ENCODE measurements at regions not wholly inside any gene's neighbourhood (a gene's known extent, or its start where the extent isn't known, plus 50 kb on each side); places are given as distances from the start of the nearest gene placed in this dataset.

DNA sequence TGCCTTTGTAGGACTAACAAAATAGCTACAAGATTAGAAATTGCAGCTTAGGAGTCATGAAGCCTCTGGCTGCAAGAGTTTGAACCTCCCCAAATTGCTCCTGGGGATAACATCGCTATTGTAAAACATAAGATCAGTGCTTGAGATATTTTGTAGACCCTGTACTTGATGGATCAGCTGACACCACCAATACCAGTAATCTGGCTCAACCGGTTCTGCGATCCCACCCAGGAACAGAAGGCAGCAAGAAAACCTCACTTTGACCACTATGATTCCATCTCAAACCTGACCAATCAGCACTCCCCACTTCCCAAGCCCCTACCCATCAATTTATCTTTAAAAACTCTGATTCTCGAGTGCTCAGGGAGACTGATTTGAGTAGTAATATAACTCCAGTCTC, 206.9 kb upstream of the ADRA1D start:
- Mint-ChIP-seq H3K9me3 (no peaks in the 10 kb centered on the region), H3K27ac (no peak overlapping the region), H3K4me3 (no peak overlapping the region), H3K27me3 (peaks cover 19% of the 10 kb centered on the region), H3K36me3 (ENCODE audit: low read depth) (no peaks in the 10 kb centered on the region), H3K4me1 (no peaks in the 10 kb centered on the region)
- ChIA-PET POLR2A (no interaction called here), CTCF (no interaction called here)
- DNase-seq: no peak

DNA sequence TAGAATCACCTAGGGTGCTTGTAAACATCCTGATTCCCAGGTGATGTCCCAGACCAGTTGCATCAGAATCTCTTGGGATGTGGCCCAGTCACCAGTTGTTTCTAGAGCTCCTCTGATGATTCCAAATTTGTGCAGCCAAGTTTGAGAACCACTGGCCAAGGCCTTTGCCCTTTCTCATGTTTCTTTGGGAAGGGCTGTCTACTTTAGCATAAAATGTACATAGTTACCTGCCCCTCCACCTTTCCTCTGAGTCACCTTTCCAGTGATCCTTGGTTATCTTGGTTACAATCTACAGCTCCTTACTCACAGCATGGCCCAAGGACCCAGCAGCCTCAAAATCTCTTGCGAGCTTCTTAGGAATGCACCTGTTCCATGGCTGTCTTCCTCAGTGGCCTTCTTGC, 206.2 kb upstream of the ADRA1D start:
- no peak for DNase-seq
- Mint-ChIP-seq H3K4me3 (no peak overlapping the region), H3K27ac (no peak overlapping the region), H3K9me3 (no peaks in the 10 kb centered on the region), H3K27me3 (peaks cover 19% of the 10 kb centered on the region), H3K4me1 (no peaks in the 10 kb centered on the region), H3K36me3 (ENCODE audit: low read depth) (no peaks in the 10 kb centered on the region)
- ChIA-PET CTCF (no interaction called here), POLR2A (no interaction called here)

DNA sequence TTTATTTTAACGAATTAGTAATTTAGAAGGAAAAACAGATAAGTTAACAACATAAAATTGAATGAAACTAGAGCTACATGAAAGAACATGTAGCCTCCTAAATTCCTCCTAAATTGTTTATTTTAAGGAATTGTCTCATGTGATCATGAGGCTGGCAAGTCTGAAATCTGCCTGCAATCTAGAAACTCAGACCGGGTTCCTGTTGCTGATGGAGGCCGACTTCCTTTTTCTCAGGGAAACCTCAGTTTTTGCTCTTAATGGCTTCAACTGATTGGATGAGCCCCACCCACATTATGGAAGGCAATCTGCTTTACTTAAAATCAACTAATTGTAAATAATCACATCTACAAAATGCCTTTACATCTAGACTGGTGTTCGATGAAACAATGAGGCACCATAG, 205.0 kb upstream of the ADRA1D start:
- Mint-ChIP-seq H3K36me3 (ENCODE audit: low read depth) (no peaks in the 10 kb centered on the region), H3K27me3 (peaks cover 16% of the 10 kb centered on the region), H3K4me1 (no peaks in the 10 kb centered on the region), H3K27ac (no peak overlapping the region), H3K9me3 (no peaks in the 10 kb centered on the region), H3K4me3 (no peak overlapping the region)
- CTCF ChIA-PET: no interaction called here
- POLR2A ChIA-PET: no interaction called here
- no peak for DNase-seq

DNA sequence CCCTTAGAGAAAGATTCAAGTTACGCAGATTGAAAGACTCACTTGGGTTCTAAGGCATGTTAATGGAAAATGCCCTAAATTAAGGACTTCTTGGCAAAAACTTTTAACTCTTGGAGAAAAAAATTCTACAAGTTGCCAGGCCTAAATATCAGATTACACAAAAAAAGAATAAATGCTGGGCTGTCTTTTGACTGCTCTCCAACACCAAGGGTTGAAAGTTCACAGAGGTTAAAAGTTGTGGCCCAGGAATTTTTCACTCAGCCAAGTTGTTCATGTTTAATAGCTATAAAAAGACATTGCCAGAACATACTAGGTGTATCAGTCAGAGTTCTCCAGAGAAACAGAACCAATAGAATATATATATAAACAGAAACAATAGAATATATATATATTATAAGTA, 204.3 kb upstream of the ADRA1D start:
- Mint-ChIP-seq H3K9me3 (no peaks in the 10 kb centered on the region), H3K27ac (no peak overlapping the region), H3K27me3 (peaks cover 13% of the 10 kb centered on the region), H3K4me1 (no peaks in the 10 kb centered on the region), H3K4me3 (no peak overlapping the region), H3K36me3 (ENCODE audit: low read depth) (no peaks in the 10 kb centered on the region)
- POLR2A ChIA-PET: no interaction called here
- CTCF ChIA-PET: no interaction called here
- DNase-seq: no peak

DNA sequence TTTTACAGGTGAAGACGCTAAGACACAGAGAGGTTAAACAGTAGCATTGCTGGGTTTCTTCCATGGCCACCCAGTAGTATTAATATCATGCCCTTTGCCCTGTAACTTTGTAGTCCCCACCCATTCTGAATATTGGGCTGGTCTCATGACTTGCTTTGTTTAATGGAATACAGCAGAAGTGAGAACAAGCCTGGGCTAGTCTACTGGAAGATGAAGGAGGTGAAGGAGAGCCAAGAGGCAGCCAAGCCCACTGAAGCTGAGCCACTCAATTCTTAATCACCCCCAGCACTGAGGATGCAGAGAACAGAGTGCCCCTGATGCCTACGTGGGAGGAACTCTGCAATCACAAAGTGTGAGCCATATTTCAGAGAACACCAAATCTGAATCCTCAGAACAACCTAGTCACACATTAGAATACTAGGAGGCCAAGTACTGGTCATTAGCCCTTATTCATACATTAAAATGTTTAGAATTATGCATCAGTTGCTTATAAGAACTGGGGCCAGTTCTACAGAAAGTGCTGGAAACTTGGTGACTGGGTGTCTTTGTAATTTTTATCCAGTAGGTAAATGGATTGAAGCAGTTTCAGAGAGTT, 202.5 kb upstream of the ADRA1D start:
- ChIA-PET POLR2A (no interaction called here), CTCF (no interaction called here)
- no peak for DNase-seq
- Mint-ChIP-seq H3K9me3 (no peaks in the 10 kb centered on the region), H3K4me3 (no peak overlapping the region), H3K27ac (no peak overlapping the region), H3K36me3 (ENCODE audit: low read depth) (no peaks in the 10 kb centered on the region), H3K27me3 (peaks cover 12% of the 10 kb centered on the region), H3K4me1 (no peaks in the 10 kb centered on the region)

DNA sequence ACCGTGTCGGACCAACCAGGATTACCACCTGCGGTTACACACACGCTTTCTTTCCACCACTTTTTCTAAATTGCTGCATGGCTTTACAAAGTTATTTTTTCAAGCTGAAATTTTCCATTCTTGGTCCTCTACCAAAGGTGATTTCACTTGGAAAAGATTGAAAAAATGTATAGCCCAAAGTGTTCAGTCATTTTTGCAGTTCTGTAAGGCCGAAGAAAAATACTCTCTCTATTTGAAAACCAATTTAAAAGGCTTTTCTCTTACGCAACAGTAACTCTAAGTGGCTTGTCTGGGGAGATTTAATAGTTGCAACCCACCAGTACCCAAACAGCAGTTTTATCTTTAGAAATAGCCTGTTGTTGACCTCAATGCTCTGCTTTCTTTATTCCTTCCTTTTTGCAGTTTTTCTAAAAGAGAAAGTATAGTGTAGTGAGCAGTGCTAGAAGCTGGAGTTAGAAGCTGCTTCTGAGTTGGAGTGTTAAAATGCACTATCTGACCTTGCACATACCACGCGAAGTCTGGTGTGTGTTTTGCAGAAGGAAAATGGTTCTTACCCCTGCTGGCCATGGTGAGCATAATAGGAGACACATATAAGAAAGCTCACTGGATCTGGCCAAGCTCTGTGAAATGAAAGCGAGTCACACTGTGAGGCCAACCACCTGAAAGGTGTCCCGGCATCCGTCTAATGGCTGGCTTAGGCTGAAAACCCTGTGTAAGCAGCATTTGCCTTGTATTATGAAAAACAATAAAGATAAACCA, 201.0 kb upstream of the ADRA1D start:
- ChIA-PET POLR2A (no interaction called here), CTCF (no interaction called here)
- H3K36me3 Mint-ChIP-seq (ENCODE audit: low read depth): no peaks in the 10 kb centered on the region
- H3K4me3 Mint-ChIP-seq: no peak overlapping the region
- H3K4me1 Mint-ChIP-seq: no peaks in the 10 kb centered on the region
- H3K9me3 Mint-ChIP-seq: no peaks in the 10 kb centered on the region
- no peak overlapping the region for H3K27ac Mint-ChIP-seq
- H3K27me3 Mint-ChIP-seq: peaks cover 13% of the 10 kb centered on the region
- DNase-seq: no peak

DNA sequence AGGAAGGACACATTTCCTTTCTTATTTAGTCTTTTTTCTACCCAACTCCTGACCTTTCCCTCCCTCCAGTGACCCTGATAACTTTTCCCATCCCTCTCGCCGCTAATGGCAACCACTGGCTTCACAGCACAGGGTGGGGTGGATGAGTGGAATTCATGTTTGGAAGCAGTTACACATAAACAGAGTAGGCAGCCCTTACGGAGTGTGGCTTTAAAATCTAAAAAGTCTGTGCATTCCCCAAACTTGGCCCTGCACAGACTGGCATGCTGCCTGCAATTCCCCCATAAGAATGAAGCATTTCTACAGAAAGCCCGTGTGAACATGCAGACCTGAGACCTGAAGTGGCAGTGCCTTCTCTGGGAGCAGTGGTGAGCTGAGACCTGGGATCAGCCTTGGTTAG, 196.7 kb upstream of the ADRA1D start:
- Mint-ChIP-seq H3K36me3 (ENCODE audit: low read depth) (no peaks in the 10 kb centered on the region), H3K4me3 (no peak overlapping the region), H3K27ac (no peak overlapping the region), H3K9me3 (no peaks in the 10 kb centered on the region), H3K4me1 (no peaks in the 10 kb centered on the region), H3K27me3 (peaks cover 20% of the 10 kb centered on the region)
- CTCF ChIA-PET: no interaction called here
- POLR2A ChIA-PET: no interaction called here
- no peak for DNase-seq

DNA sequence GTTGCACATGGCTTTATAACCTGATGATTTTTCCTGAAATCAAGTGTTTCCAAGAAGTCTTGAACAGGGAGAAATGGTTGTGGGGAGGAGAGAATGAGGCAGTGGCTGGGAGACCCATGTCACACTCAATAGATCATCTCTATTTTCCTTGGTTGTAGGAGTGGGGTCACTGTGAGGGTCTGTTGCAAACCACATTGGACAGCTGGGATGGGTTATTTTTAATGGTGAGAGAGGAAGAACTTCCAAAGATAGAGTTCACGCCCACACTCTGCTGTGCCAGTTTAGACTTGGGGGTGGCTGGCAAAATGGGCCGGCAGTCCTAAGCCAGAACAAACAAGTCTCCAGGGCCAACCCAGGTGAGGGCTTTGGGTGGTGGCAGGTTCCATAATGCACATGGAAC, 196.2 kb upstream of the ADRA1D start:
- ChIA-PET CTCF (no interaction called here), POLR2A (no interaction called here)
- H3K36me3 Mint-ChIP-seq (ENCODE audit: low read depth): no peaks in the 10 kb centered on the region
- peaks cover 20% of the 10 kb centered on the region for H3K27me3 Mint-ChIP-seq
- H3K27ac Mint-ChIP-seq: no peak overlapping the region
- no peak for DNase-seq
- H3K4me3 Mint-ChIP-seq: no peak overlapping the region
- H3K9me3 Mint-ChIP-seq: no peaks in the 10 kb centered on the region
- H3K4me1 Mint-ChIP-seq: no peaks in the 10 kb centered on the region

DNA sequence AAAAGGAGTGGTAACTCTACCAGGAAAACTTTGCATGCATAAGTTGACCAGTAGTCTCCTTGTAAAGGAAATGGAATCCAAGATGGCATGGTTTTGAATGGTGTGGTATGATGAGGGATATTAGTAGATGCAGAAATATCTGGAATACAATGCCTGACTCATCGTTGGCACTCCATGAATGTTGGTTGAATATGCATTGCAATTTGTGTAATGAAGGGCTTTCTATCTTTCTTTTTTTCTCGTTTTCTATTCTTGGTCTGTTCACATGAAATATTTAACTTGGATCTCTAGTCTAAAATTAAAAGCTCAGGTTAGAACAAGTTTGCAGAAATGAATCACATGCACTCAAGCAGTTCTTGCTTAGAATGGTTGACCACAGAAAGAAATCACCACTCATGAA, 195.3 kb upstream of the ADRA1D start:
- H3K27me3 Mint-ChIP-seq: peaks cover 20% of the 10 kb centered on the region
- ChIA-PET CTCF (no interaction called here), POLR2A (no interaction called here)
- H3K4me1 Mint-ChIP-seq: no peaks in the 10 kb centered on the region
- no peaks in the 10 kb centered on the region for H3K36me3 Mint-ChIP-seq (ENCODE audit: low read depth)
- H3K4me3 Mint-ChIP-seq: no peak overlapping the region
- no peak for DNase-seq
- H3K27ac Mint-ChIP-seq: no peak overlapping the region
- H3K9me3 Mint-ChIP-seq: no peaks in the 10 kb centered on the region

DNA sequence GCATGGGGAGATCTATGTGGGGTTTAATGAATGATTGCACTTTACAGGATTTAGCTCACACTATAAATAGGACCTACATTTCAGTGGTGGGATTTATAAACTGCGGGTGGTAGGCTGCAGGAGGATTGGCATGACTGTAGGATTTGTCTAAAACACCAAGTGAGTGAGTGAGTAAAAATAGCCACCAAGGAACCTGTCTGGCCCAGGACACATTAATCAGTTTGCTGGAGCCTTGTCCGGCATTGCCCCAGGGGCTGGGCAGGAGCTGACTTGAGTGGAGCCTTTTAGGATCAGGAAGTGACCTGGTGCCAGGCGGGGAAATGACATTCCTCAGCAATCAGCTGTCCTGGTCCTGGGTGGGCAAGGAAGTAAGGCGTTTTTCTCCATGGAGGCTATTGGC, 193.9 kb upstream of the ADRA1D start:
- Mint-ChIP-seq H3K27ac (no peak overlapping the region), H3K36me3 (ENCODE audit: low read depth) (no peaks in the 10 kb centered on the region), H3K4me1 (no peaks in the 10 kb centered on the region), H3K4me3 (no peak overlapping the region), H3K9me3 (no peaks in the 10 kb centered on the region), H3K27me3 (peaks cover 18% of the 10 kb centered on the region)
- CTCF ChIA-PET: no interaction called here
- no peak for DNase-seq
- POLR2A ChIA-PET: no interaction called here

DNA sequence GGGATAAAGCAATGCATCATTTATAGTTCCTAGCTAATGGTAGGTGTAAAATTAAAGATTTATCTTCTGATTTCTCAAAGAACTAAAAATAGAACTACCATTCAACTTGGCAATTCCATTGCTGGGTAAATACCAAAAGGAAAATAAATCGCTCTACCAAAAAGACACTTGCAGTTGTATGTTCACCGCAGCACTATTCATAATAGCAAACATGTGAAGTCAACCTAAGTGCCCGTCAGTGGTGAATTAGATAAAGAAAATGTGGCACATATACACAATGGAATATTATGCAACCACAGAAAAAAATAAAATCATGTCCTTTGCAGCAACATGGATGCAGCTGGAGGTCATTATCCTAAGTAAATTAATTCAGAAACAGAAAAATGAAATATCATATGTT, 192.8 kb upstream of the ADRA1D start:
- H3K27ac Mint-ChIP-seq: no peak overlapping the region
- ChIA-PET POLR2A (no interaction called here), CTCF (no interaction called here)
- DNase-seq: no peak
- H3K36me3 Mint-ChIP-seq (ENCODE audit: low read depth): no peaks in the 10 kb centered on the region
- peaks cover 18% of the 10 kb centered on the region for H3K27me3 Mint-ChIP-seq
- H3K4me1 Mint-ChIP-seq: no peaks in the 10 kb centered on the region
- H3K9me3 Mint-ChIP-seq: no peaks in the 10 kb centered on the region
- H3K4me3 Mint-ChIP-seq: no peak overlapping the region

DNA sequence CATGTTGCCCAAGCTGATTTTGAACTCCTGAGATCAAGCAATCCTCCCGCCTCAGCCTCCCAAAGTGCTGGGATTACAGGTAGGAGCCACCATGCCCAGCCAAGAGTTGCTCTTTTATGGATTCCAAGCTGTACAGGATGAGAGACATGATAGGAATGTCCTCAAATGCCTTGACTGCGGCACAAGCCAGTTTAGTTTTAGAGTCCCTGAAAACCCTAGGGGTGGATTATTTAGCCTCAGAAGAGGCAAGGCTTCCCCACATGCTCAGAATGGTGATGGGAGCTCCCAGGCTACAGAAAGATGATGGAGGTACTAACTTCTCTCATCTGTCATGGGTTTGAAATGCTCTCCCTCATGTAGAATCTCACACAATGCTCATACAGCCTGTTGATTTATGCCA, 192.1 kb upstream of the ADRA1D start:
- H3K4me3 Mint-ChIP-seq: no peak overlapping the region
- ChIA-PET CTCF (no interaction called here), POLR2A (no interaction called here)
- no peaks in the 10 kb centered on the region for H3K36me3 Mint-ChIP-seq (ENCODE audit: low read depth)
- no peaks in the 10 kb centered on the region for H3K4me1 Mint-ChIP-seq
- no peaks in the 10 kb centered on the region for H3K9me3 Mint-ChIP-seq
- peaks cover 15% of the 10 kb centered on the region for H3K27me3 Mint-ChIP-seq
- H3K27ac Mint-ChIP-seq: no peak overlapping the region
- DNase-seq: no peak

DNA sequence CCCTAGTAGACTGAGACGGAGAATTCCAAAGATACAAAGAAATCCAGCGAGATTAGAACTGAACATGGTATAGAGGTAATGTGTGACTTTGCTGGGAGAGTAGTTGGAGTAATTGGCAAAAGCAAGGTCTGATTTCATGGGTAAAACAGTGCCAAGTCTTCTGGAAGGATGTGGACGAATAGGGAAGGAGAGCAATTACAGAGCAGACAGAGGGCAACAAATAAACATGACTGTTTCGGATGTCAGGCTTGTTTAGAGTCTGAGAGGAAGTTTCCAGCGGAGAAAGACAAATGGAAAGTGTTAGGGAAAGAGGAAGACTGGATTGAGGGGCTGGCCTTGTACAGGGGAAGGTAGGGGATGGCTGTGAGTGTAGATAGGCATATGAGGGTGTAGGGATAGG, 190.4 kb upstream of the ADRA1D start:
- no peaks in the 10 kb centered on the region for H3K4me1 Mint-ChIP-seq
- no peak overlapping the region for H3K4me3 Mint-ChIP-seq
- H3K27ac Mint-ChIP-seq: no peak overlapping the region
- H3K9me3 Mint-ChIP-seq: no peaks in the 10 kb centered on the region
- POLR2A ChIA-PET: no interaction called here
- DNase-seq: no peak
- peaks cover 10% of the 10 kb centered on the region for H3K27me3 Mint-ChIP-seq
- no peaks in the 10 kb centered on the region for H3K36me3 Mint-ChIP-seq (ENCODE audit: low read depth)
- CTCF ChIA-PET: no interaction called here

DNA sequence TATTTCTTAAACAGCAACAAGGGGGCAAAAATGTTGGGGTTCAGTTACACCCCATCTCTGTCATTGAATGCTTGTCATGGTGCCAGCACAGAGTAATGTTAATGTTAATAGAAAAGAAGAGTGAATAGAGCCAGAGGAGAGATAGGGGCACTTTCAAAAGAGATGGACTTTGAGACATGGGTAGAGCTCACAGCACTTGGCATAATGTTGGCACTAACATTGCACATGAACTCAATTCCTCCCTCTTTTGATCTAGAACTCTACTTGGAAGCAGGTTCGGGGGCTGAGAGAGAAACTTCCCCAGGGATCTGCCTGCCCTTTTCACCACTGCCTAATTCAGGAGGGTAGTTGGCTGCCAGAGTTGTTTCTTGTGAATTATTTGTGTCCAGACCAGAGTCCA, 188.0 kb upstream of the ADRA1D start:
- POLR2A ChIA-PET: no interaction called here
- Mint-ChIP-seq H3K27ac (no peak overlapping the region), H3K4me1 (no peaks in the 10 kb centered on the region), H3K27me3 (peaks cover 12% of the 10 kb centered on the region), H3K4me3 (no peak overlapping the region), H3K9me3 (no peaks in the 10 kb centered on the region), H3K36me3 (ENCODE audit: low read depth) (no peaks in the 10 kb centered on the region)
- CTCF ChIA-PET: no interaction called here
- no peak for DNase-seq

Data from activated CD4-positive, alpha-beta memory T cell treated with anti-CD3 and anti-CD28 coated beads, Interleukin-2, amount 10 ng/mL, durations not matched to agents 7 days and 5 days (primary cell).